ENCODE measurements at regions not wholly inside any gene's neighbourhood (a gene's known extent, or its start where the extent isn't known, plus 50 kb on each side); places are given as distances from the start of the nearest gene placed in this dataset.
"Not testable (repeated sequence)": the region's sequence is repeated elsewhere in the genome, so short reads cannot be mapped to it uniquely, and the experiment has no call there.

GRCh38 chrX:3920424-3921017 lies 207.1 kb upstream of the PRKX start:
- not testable (repeated sequence) for TF ChIP-seq CTCF (IDR thresholded peaks at IDR 0.05; ENCODE audit: low read depth, low read length, poor library complexity, severe bottlenecking); EZH2phosphoT487 (IDR thresholded peaks at IDR 0.05; ENCODE audit: borderline replicate concordance, low read length)

Measured in DOHH2 (cell line).